HG02588 (cell line): ENCODE measurements at regions not wholly inside any gene's neighbourhood (a gene's known extent, or its start where the extent isn't known, plus 50 kb on each side); places are given as distances from the start of the nearest gene placed in this dataset.
A peak's percentile ranks its signal among the peaks of the same experiment; 100 is the strongest.

Source experiments
- ATAC-seq: cut with Tn5 transposase; IDR thresholded peaks from one replicate; pipeline ENCODE4 v1.9.1; 2021; ENCODE audit warnings: mild to moderate bottlenecking, moderate library complexity; ENCODE audit not compliant: unreplicated experiment

- ATAC-seq, result peak; percentile 13
These were observed 52.0 kb upstream of the ULK4 start for GRCh38 chr3:42013691-42014457.

- peak; percentile 75 for ATAC-seq
These were observed 51.2 kb upstream of the ULK4 start for GRCh38 chr3:42012935-42013690.

GRCh38 chr3:42012383-42012934 is 50.6 kb upstream of the ULK4 start:
- ATAC-seq, result peak; percentile 14
